Heart left ventricle (tissue), 16 donors: ENCODE measurements at regions not wholly inside any gene's neighbourhood (a gene's known extent, or its start where the extent isn't known, plus 50 kb on each side); places are given as distances from the start of the nearest gene placed in this dataset.

ENCODE experiments used
- ATAC-seq, 4 donors: fragments of 200-7000 bp; cut with Tn5 transposase; one replicate each; pipeline ENCODE4 v1.9.1; 2020 to 2022; ENCODE audit warnings: moderate library complexity in 4 of 4, mild to moderate bottlenecking in 3 of 4, moderate number of reproducible peaks in 1 of 4
- DNase-seq, 5 donors: peaks; one replicate each; pipeline ENCODE4 v3.0.0-alpha.2; 2020
- H3K27ac ChIP-seq, 12 donors: fragments of 200-600 bp; sonication (generic) in 4 of 12; one replicate each; pipeline versions ENCODE4 v1.5.0 to v1.8.0; 2016 to 2022; ENCODE audit warnings: mild to moderate bottlenecking in 2 of 12
- H3K27me3 ChIP-seq, 9 donors: fragments of 200-600 bp; sonication (generic) in 2 of 9; one replicate each; pipeline versions ENCODE4 v1.5.1 to v1.8.0; 2016 to 2022; ENCODE audit warnings: mild to moderate bottlenecking in 3 of 9
- H3K36me3 ChIP-seq, 9 donors: fragments of 200-600 bp; sonication (generic) in 2 of 9; one replicate each; pipeline versions ENCODE4 v1.5.0 to v1.8.0; 2018 to 2022; ENCODE audit warnings: mild to moderate bottlenecking in 2 of 9
- H3K4me1 ChIP-seq, 12 donors: fragments of 200-600 bp; sonication (generic) in 4 of 12; one replicate each; pipeline versions ENCODE4 v1.5.0 to v1.8.0; 2016 to 2022; ENCODE audit warnings: mild to moderate bottlenecking in 3 of 12
- H3K4me3 ChIP-seq, 12 donors: fragments of 200-600 bp; sonication (generic) in 4 of 12; one replicate each; pipeline versions ENCODE4 v1.5.0 to v1.8.0; 2017 to 2022; ENCODE audit warnings: mild to moderate bottlenecking in 9 of 12, moderate library complexity in 4 of 12
- H3K9me3 ChIP-seq, 12 donors: fragments of 200-600 bp; sonication (generic) in 4 of 12; one replicate each; pipeline versions ENCODE4 v1.5.0 to v1.8.0; 2016 to 2022; ENCODE audit warnings: mild to moderate bottlenecking in 1 of 12
- CTCF ChIP-seq, 12 donors: fragments of 200-600 bp; sonication (generic) in 4 of 12; IDR thresholded peaks; one replicate each; pipeline versions ENCODE4 v1.5.0 to v1.8.0; 2018 to 2022; ENCODE audit warnings: antibody characterized with exemption in 12 of 12, mild to moderate bottlenecking in 5 of 12
- POLR2A ChIP-seq, 2 donors: fragments of 450-650 bp; IDR thresholded peaks; one replicate each; pipeline ENCODE4 v1.6.1; 2017; ENCODE audit warnings: antibody characterized with exemption in 2 of 2, mild to moderate bottlenecking in 2 of 2, moderate library complexity in 2 of 2
- WGBS, 4 donors: extraction: QIAGEN DNeasy Blood & Tissue Kit in 2 of 4; methylation state at CpG; one replicate each; pipeline versions ENCODE4 v1.1.5 to v1.1.7; 2013 to 2018; 5-methylcytosine and 5-hydroxymethylcytosine counted together
- intact Hi-C, 10 donors: fragments of 100-400 bp; cut with DNase I; formaldehyde crosslinking; loops; one replicate each; pipeline versions ENCODE4 v1.11.1 to v1.14.2; 2022
- donor health status: ischemic (EF 13 %, LVEDD 7.1; RV severe dilation, severe dysfunction).
- donor health status: healthy with polysubstance abuse.
- donor health status: DM: no; HTN: yes; CAD: no.
- donor health status: DM: no; HTN: no; CAD: no.
- donor health status: ischemic (EF 25% LVEDD 6.9; RV normal size, moderate dysfunction).
- donor health status: ischemic (EF 25% LVEDD 5.7; RV mildly dilated, moderate dysfunction).
- donor health status: healthy.
- donor health status: DM: yes; HTN: yes; CAD: no.
- donor health status: ischemic (EF 35%, LVEDD 5.7; RV mildly dilated, moderate dysfunction).
- donor health status: nonischemic (EF 11% LVEDD 7.7; RV severe dilation, severe dysfunction).
- donor health status: DM: yes; HTN: yes; CAD: no.
- donor health status: PGD.
- donor health status: ischemic (EF 29% LVEDD 5.4; RV normal size, mild dysfunction).
- donor health status: nonischemic (EF 23%, LVEDD 6.1; RV moderate dilation, normal function).

- no peak for DNase-seq
- Histone ChIP-seq H3K9me3 (no peaks in the 10 kb centered on the region), H3K27me3 (no peaks in the 10 kb centered on the region), H3K27ac (no peak overlapping the region), H3K36me3 (no peaks in the 10 kb centered on the region), H3K4me3 (no peak overlapping the region), H3K4me1 (no peaks in the 10 kb centered on the region)
- 53 to 69% (median 60%) methylated on average over 3 of the region's 3 CpGs for WGBS, 4 donors
- no peak for ATAC-seq
- TF ChIP-seq CTCF (IDR thresholded peaks at IDR 0.05), result no peak
- intact Hi-C loops, result no loop called here
Measured at GRCh38 chr9:82673919-82674318, 389.0 kb downstream of the RASEF start.

- WGBS, 4 donors, result 85 to 93% (median 89%) methylated on average over 4 of the region's 4 CpGs
- no peak for DNase-seq
- H3K9me3 ChIP-seq, result no peaks in the 10 kb centered on the region
- TF ChIP-seq CTCF (IDR thresholded peaks at IDR 0.05), result no peak
- TF ChIP-seq POLR2A (IDR thresholded peaks at IDR 0.05), result no peak
- intact Hi-C loops, result no loop called here
- no peaks in the 10 kb centered on the region for H3K4me1 ChIP-seq
- H3K36me3 ChIP-seq, result no peaks in the 10 kb centered on the region
- H3K27me3 ChIP-seq, result no peaks in the 10 kb centered on the region
- no peak for ATAC-seq
- H3K4me3 ChIP-seq, result no peak overlapping the region
- no peak overlapping the region for H3K27ac ChIP-seq
Measured at GRCh38 chr9:82675102-82675501, 387.8 kb downstream of the RASEF start.

GRCh38 chr9:82675605-82676004, 387.3 kb downstream of the RASEF start:
- intact Hi-C loops, result no loop called here
- no peak overlapping the region for H3K4me3 ChIP-seq
- H3K36me3 ChIP-seq, result no peaks in the 10 kb centered on the region
- no peaks in the 10 kb centered on the region for H3K9me3 ChIP-seq
- DNase-seq (no peak), ATAC-seq (no peak)
- 73 to 85% (median 80%) methylated on average over 2 of the region's 2 CpGs for WGBS, 4 donors
- H3K27ac ChIP-seq, result no peak overlapping the region
- no peak for TF ChIP-seq POLR2A (IDR thresholded peaks at IDR 0.05)
- H3K27me3 ChIP-seq, result no peaks in the 10 kb centered on the region
- H3K4me1 ChIP-seq, result no peaks in the 10 kb centered on the region

- Histone ChIP-seq H3K4me1 (no peaks in the 10 kb centered on the region), H3K9me3 (no peaks in the 10 kb centered on the region), H3K36me3 (no peaks in the 10 kb centered on the region), H3K27ac (no peak overlapping the region), H3K27me3 (no peaks in the 10 kb centered on the region), H3K4me3 (no peak overlapping the region)
- DNase-seq, result no peak
- intact Hi-C loops, result no loop called here
- WGBS, 4 donors, result 70 to 76% (median 73%) methylated on average over 1 of the region's 1 CpG
- TF ChIP-seq CTCF (IDR thresholded peaks at IDR 0.05) (no peak), POLR2A (IDR thresholded peaks at IDR 0.05) (no peak)
- no peak for ATAC-seq
Measured at GRCh38 chr9:82677086-82677485, 385.9 kb downstream of the RASEF start.

GRCh38 chr9:82679472-82679871, 383.5 kb downstream of the RASEF start:
- TF ChIP-seq CTCF (IDR thresholded peaks at IDR 0.05), result no peak
- TF ChIP-seq POLR2A (IDR thresholded peaks at IDR 0.05), result no peak
- H3K36me3 ChIP-seq, result no peaks in the 10 kb centered on the region

More at GRCh38 chr9:82679472-82679871, 383.5 kb downstream of the RASEF start:
- Histone ChIP-seq H3K27me3 (no peaks in the 10 kb centered on the region), H3K27ac (no peak overlapping the region), H3K4me1 (no peaks in the 10 kb centered on the region), H3K9me3 (no peaks in the 10 kb centered on the region), H3K4me3 (no peak overlapping the region)
- ATAC-seq, result no peak
- 71 to 91% (median 86%) methylated on average over 2 of the region's 2 CpGs for WGBS, 4 donors
- no peak for DNase-seq
- intact Hi-C loops, result no loop called here
